ENCODE measurements at regions not wholly inside any gene's neighbourhood (a gene's known extent, or its start where the extent isn't known, plus 50 kb on each side); places are given as distances from the start of the nearest gene placed in this dataset.

DNA sequence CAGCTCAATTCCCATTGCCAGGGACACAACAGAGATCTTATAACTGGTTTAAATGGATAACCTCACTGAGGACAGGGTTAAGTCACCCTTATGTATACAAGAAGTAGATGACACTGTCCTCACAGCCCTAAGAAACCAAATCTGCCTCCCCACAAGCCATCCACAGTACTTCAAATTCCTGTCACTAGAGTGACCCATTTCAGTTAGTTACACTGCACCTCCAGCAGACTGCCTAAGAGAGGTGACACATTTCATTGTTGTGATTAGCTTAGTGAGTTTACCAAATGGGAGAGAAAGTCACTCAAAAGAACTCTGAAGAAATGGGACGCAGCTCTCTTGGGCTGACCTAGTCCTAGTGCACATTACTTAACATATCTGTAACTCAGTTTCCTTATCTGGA is 53.6 kb upstream of the HTR1A start:
- FAIRE-seq (no peak), ATAC-seq (no peak), DNase-seq (ENCODE audit: low read depth in 1 of 2, low spot score in 1 of 2) (no peak)
- H3K4me2 ChIP-seq = no peak overlapping the region
- no peak overlapping the region for H3K27ac ChIP-seq
- POLR2A ChIA-PET = no interaction called here
- TF ChIP-seq EHMT2 (IDR thresholded peaks at IDR 0.05; ENCODE audit: low read depth) (no peak), TFCP2L1 (CRISPR knock-in tag; IDR thresholded peaks at IDR 0.05) (no peak), NPAS2 (CRISPR knock-in tag; IDR thresholded peaks at IDR 0.05; ENCODE audit: borderline replicate concordance) (no peak), CBX8 (IDR thresholded peaks at IDR 0.05) (no peak), NR3C1 (IDR thresholded peaks at IDR 0.05) (no peak), POLR2A (IDR thresholded peaks at IDR 0.05; ENCODE audit: low read length) (no peak)
- TF ChIP-seq, protein P1, sequence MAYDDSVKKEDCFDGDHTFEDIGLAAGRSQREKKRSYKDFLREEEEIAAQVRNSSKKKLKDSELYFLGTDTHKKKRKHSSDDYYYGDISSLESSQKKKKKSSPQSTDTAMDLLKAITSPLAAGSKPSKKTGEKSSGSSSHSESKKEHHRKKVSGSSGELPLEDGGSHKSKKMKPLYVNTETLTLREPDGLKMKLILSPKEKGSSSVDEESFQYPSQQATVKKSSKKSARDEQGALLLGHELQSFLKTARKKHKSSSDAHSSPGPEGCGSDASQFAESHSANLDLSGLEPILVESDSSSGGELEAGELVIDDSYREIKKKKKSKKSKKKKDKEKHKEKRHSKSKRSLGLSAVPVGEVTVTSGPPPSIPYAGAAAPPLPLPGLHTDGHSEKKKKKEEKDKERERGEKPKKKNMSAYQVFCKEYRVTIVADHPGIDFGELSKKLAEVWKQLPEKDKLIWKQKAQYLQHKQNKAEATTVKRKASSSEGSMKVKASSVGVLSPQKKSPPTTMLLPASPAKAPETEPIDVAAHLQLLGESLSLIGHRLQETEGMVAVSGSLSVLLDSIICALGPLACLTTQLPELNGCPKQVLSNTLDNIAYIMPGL (CRISPR knock-in tag; IDR thresholded peaks at IDR 0.05; ENCODE audit: borderline replicate concordance) = no peak
- TF ChIP-seq, protein P2, sequence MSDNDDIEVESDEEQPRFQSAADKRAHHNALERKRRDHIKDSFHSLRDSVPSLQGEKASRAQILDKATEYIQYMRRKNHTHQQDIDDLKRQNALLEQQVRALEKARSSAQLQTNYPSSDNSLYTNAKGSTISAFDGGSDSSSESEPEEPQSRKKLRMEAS (IDR thresholded peaks at IDR 0.05) = no peak
- no peaks in the 10 kb centered on the region for H3K9me3 ChIP-seq
- 0% methylated on average over 1 of the region's 1 CpG for WGBS (ENCODE audit: missing lambda C conversion rate)
- CTCF ChIA-PET = no interaction called here
- H3K4me1 ChIP-seq = no peaks in the 10 kb centered on the region
- H3K4me3 ChIP-seq = no peak overlapping the region

Data from A549 (cell line).